ENCODE measurements at regions not wholly inside any gene's neighbourhood (a gene's known extent, or its start where the extent isn't known, plus 50 kb on each side); places are given as distances from the start of the nearest gene placed in this dataset.

DNA sequence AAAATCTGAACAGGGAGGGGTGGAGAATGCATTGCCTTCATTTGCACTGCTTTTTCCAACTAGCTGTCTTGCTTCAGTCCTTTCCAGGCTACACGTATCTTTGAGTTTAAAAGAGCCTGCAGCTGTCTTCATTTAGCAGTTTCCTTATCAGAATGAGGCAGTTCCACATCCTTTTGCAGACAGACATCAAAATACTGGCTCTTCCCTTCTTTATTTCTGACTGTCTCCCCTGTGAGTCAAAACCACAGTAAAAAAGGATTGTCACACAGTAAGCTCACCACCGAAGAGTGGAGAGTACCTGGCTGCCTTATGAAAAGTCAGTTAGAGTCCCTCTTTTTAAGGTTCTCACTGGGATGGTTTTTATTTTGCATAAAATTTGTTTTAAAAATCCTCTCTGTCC, 205.5 kb upstream of the CD96 start:
- no peak for DNase-seq (ENCODE audit: low read depth)
- TF ChIP-seq, protein P1, sequence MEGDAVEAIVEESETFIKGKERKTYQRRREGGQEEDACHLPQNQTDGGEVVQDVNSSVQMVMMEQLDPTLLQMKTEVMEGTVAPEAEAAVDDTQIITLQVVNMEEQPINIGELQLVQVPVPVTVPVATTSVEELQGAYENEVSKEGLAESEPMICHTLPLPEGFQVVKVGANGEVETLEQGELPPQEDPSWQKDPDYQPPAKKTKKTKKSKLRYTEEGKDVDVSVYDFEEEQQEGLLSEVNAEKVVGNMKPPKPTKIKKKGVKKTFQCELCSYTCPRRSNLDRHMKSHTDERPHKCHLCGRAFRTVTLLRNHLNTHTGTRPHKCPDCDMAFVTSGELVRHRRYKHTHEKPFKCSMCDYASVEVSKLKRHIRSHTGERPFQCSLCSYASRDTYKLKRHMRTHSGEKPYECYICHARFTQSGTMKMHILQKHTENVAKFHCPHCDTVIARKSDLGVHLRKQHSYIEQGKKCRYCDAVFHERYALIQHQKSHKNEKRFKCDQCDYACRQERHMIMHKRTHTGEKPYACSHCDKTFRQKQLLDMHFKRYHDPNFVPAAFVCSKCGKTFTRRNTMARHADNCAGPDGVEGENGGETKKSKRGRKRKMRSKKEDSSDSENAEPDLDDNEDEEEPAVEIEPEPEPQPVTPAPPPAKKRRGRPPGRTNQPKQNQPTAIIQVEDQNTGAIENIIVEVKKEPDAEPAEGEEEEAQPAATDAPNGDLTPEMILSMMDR (IDR thresholded peaks at IDR 0.05; ENCODE audit: control insufficient read depth, extremely low read depth, insufficient read depth): no peak
- no peak overlapping the region for H3K4me3 ChIP-seq (ENCODE audit: low read depth, low read length)

DNA sequence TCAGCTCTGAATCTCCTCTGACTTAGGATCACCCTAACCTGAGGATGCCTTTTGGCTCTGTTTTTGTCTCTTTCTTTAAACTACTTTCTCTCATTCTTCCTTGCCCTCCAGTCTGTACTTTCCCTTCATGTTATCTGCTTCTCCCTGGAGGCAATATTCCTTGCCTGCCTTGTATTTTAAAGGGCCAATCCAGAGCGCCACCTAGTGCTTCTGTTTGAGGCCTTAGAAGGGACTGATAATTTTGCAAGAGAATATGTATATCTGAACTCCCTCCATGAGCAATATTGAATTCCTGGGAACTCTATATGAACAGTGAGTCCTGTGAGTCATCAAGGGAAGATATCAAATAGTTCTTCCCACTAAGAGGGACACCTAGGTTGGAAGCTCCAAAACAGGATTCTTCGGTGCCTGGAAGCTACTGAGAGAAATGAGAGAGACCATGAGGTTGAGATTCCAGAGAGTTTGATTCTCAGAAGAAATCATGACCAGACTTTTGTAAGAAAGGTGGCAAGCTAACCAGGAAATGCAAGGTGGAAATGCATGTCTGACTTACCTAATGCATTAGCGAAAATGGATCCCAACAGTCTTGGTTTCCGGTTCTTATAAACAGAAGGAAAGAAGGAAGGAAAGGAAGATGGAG, 203.8 kb upstream of the CD96 start:
- peak; percentile 44 for DNase-seq (ENCODE audit: low read depth)
- H3K4me3 ChIP-seq (ENCODE audit: low read depth, low read length): no peak overlapping the region
- TF ChIP-seq, protein P1 (IDR thresholded peaks at IDR 0.05; ENCODE audit: control insufficient read depth, extremely low read depth, insufficient read depth): peak; percentile 88

DNA sequence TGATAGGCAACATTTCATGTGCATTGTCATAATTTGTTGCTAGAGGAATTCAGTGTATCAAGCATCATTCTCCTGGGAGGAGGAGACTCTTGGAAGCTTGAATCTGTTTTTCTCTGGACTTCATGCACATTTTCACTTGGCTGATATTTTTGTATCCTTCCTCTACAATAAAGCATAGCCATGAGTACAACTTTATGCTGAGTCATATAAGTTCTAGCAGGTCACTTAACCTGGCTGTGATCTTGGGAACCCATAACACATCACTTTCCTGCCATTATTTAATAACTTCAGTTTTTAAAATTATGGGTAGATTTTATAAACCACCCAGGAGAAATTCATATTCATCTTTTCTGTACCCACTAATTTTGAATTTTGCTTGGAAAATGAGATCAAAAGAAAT, 203.0 kb upstream of the CD96 start:
- no peak overlapping the region for H3K4me3 ChIP-seq (ENCODE audit: low read depth, low read length)
- TF ChIP-seq, protein P1 (IDR thresholded peaks at IDR 0.05; ENCODE audit: control insufficient read depth, extremely low read depth, insufficient read depth): no peak
- DNase-seq (ENCODE audit: low read depth): no peak

DNA sequence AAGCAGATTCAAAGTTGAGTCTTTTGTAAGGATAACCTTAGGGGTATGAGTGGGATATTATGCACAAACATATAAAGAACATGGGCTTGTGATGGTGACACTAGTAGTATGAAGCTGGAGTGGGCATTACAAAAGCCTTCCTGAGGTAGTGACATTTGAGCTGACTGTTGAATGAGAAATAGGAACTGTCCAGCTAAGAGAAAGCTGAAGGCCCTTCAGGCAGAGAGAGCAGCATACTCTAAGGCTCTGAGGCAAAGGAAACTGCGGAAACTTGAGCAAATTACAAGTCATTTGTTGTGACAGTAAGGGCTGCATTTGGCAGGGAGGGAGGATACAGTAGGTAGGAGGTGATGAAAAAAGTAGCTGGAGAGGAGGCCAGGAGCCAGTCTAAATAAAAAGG, 190.7 kb upstream of the CD96 start:
- DNase-seq (ENCODE audit: low read depth): no peak
- no peak overlapping the region for H3K4me3 ChIP-seq (ENCODE audit: low read depth, low read length)
- TF ChIP-seq, protein P1 (IDR thresholded peaks at IDR 0.05; ENCODE audit: control insufficient read depth, extremely low read depth, insufficient read depth): no peak

DNA sequence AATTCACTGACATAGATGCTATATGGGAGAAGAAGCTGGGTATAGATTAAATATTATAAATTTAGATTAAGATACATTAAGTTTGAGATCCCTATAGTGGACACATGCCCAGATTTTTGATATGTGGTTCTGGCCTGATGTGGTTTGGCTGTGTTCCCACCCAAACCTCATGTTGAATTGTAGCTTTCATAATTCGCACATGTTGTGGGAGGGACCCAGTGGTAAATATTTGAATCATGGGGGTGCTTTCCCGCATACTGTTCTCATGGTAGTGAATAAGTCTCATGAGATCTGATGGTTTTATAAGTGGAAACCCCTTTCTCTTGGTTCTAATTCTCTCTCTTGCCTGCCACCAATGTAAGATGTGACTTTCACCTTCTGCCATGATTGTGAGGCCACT, 189.4 kb upstream of the CD96 start:
- no peak overlapping the region for H3K4me3 ChIP-seq (ENCODE audit: low read depth, low read length)
- no peak for DNase-seq (ENCODE audit: low read depth)

DNA sequence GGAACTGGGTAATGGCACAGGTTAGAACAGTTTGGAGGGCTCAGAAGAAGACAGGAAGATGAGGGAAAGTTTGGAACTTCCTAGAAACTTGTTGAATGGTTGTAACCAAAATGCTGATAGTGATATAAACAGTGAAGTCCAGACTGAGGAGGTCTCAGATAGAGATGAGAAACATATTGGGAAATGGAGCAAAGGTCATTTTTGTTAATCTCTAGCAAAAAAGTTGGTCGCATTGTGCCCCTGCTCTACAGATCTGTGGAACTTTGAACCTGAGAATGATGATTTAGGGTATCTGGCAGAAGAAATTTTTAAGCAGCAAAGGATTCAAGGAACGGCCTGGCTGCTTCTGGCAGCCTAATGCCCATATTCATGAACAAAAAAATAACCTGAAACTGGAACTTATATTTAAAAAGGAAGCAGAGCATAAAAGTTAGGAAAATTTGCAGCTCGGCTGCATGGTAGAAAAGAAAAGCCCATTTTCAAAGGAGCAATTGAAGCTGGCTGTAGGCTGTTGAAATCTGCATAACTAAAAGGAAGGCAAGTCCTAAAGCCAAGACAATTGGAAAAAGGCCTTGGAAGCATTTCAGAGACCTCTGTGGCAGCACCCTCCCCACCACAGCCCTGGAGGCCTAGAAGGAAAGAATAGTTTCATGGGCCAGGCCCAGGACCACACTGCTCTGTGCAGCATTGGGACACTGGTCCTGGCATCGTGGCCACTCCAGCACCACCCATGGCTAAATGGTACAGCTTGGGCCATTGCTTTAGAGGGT, 182.6 kb upstream of the CD96 start:
- TF ChIP-seq, protein P1 (IDR thresholded peaks at IDR 0.05; ENCODE audit: control insufficient read depth, extremely low read depth, insufficient read depth): no peak
- H3K4me3 ChIP-seq (ENCODE audit: low read depth, low read length): no peak overlapping the region
- no peak for DNase-seq (ENCODE audit: low read depth)

More for the DNA sequence above, 189.4 kb upstream of the CD96 start:
- TF ChIP-seq, protein P1 (IDR thresholded peaks at IDR 0.05; ENCODE audit: control insufficient read depth, extremely low read depth, insufficient read depth): no peak

All from LNCaP clone FGC (cell line).